Heart right ventricle (tissue), 16 donors: ENCODE measurements at regions not wholly inside any gene's neighbourhood (a gene's known extent, or its start where the extent isn't known, plus 50 kb on each side); places are given as distances from the start of the nearest gene placed in this dataset.

ENCODE experiments used
- ATAC-seq, 8 donors: fragments of 200-7000 bp; cut with Tn5 transposase; one replicate each; pipeline ENCODE4 v1.9.1; 2020; ENCODE audit warnings: mild to moderate bottlenecking in 8 of 8, moderate library complexity in 8 of 8, moderate number of reproducible peaks in 1 of 8
- DNase-seq, 2 donors: peaks; one replicate each; pipeline ENCODE4 v3.0.0-alpha.2; 2020
- H3K27ac ChIP-seq, 10 donors: fragments of 200-600 bp; sonication (generic) in 2 of 10; one replicate each; pipeline versions ENCODE4 v1.5.0 to v1.8.0; 2020 to 2022; ENCODE audit warnings: mild to moderate bottlenecking in 3 of 10
- H3K27me3 ChIP-seq, 7 donors: fragments of 200-600 bp; one replicate each; pipeline ENCODE4 v1.8.0; 2021 to 2022; ENCODE audit warnings: mild to moderate bottlenecking in 2 of 7
- H3K36me3 ChIP-seq, 9 donors: fragments of 200-600 bp; sonication (generic) in 1 of 9; one replicate each; pipeline versions ENCODE4 v1.5.0 to v1.8.0; 2020 to 2022; ENCODE audit warnings: mild to moderate bottlenecking in 2 of 9
- H3K4me1 ChIP-seq, 9 donors: fragments of 200-600 bp; sonication (generic) in 1 of 9; one replicate each; pipeline versions ENCODE4 v1.5.0 to v1.8.0; 2020 to 2022; ENCODE audit warnings: mild to moderate bottlenecking in 4 of 9
- H3K4me3 ChIP-seq, 10 donors: fragments of 200-600 bp; sonication (generic) in 2 of 10; one replicate each; pipeline versions ENCODE4 v1.5.0 to v1.8.0; 2020 to 2022; ENCODE audit warnings: mild to moderate bottlenecking in 7 of 10, moderate library complexity in 2 of 10
- H3K9me3 ChIP-seq, 11 donors: fragments of 200-600 bp in 10 of 11; sonication (generic) in 2 of 11; one replicate each; pipeline versions ENCODE4 v1.5.0 to v1.8.0; 2013 to 2022; ENCODE audit warnings: mild to moderate bottlenecking in 2 of 11, control low read depth in 1 of 11, moderate library complexity in 1 of 11
- WGBS, 2 donors: extraction: QIAGEN DNeasy Blood & Tissue Kit; methylation state at CpG; one replicate each; pipeline ENCODE4 v1.1.7; 2013; ENCODE audit warnings: inconsistent platforms in 1 of 2; 5-methylcytosine and 5-hydroxymethylcytosine counted together
- intact Hi-C, 10 donors: fragments of 100-400 bp; cut with DNase I; formaldehyde crosslinking; loops; one replicate each; pipeline versions ENCODE4 v1.11.1 to v1.14.2; 2022
- TF ChIP-seq, protein P1 (sequence below), 9 donors: fragments of 200-600 bp; sonication (generic) in 2 of 9; IDR thresholded peaks; one replicate each; pipeline versions ENCODE4 v1.5.0 to v1.8.0; 2021 to 2022; ENCODE audit warnings: antibody characterized with exemption in 9 of 9, mild to moderate bottlenecking in 5 of 9, moderate library complexity in 1 of 9
- donor health status: Arrhythmogenic right ventricular cardiomyopathy.
- donor health status: ischemic (EF 13 %, LVEDD 7.1; RV severe dilation, severe dysfunction).
- donor health status: healthy with polysubstance abuse.
- donor health status: DM: no; HTN: yes; CAD: no.
- donor health status: DM: no; HTN: no; CAD: no.
- donor health status: ischemic (EF 25% LVEDD 6.9; RV normal size, moderate dysfunction).
- donor health status: ischemic (EF 25% LVEDD 5.7; RV mildly dilated, moderate dysfunction).
- donor health status: healthy.
- donor health status: DM: yes; HTN: yes; CAD: no.
- donor health status: Ischemic cardiomyopathy.
- donor health status: ischemic (EF 35%, LVEDD 5.7; RV mildly dilated, moderate dysfunction).
- donor health status: nonischemic (EF 11% LVEDD 7.7; RV severe dilation, severe dysfunction).
- donor health status: DM: yes; HTN: yes; CAD: no.
- donor health status: PGD.
- donor health status: ischemic (EF 29% LVEDD 5.4; RV normal size, mild dysfunction).
- donor health status: nonischemic (EF 23%, LVEDD 6.1; RV moderate dilation, normal function).

DNA sequence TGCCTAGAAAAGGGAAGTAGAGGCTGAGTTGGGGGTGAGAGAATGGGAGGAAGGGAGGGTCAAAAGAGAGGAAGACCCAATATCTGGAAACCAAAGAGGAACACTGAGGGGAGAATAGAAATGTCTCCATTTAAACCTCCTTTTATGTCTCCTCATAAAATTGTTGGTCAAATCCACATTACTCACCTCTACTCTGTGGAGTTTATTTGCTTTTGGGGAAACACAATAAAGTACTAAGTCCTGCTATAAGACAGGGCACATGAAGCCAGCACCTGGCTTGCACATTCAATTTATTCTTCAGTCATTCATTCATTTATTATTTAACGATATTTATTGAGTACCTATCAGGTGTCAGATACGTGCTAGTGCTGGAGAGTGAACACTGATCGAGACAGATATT lies 60.3 kb upstream of the NFE2L2 start:
- TF ChIP-seq, protein P1, sequence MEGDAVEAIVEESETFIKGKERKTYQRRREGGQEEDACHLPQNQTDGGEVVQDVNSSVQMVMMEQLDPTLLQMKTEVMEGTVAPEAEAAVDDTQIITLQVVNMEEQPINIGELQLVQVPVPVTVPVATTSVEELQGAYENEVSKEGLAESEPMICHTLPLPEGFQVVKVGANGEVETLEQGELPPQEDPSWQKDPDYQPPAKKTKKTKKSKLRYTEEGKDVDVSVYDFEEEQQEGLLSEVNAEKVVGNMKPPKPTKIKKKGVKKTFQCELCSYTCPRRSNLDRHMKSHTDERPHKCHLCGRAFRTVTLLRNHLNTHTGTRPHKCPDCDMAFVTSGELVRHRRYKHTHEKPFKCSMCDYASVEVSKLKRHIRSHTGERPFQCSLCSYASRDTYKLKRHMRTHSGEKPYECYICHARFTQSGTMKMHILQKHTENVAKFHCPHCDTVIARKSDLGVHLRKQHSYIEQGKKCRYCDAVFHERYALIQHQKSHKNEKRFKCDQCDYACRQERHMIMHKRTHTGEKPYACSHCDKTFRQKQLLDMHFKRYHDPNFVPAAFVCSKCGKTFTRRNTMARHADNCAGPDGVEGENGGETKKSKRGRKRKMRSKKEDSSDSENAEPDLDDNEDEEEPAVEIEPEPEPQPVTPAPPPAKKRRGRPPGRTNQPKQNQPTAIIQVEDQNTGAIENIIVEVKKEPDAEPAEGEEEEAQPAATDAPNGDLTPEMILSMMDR (IDR thresholded peaks at IDR 0.05) = no peak
- H3K9me3 ChIP-seq = no peaks in the 10 kb centered on the region
- WGBS, 2 donors = 95 to 97% methylated on average over 3 of the region's 3 CpGs
- H3K4me3 ChIP-seq = no peak overlapping the region
- peaks cover 0 to 33% (median 5%) of the 10 kb centered on the region in 9 donors for H3K36me3 ChIP-seq
- intact Hi-C loops = loop anchor here in 2 of 10 donors (5.0 kb wide), 2 partner anchors 57 to 157 kb away; no protein-coding TSS in a partner anchor
- ATAC-seq = no peak
- H3K4me1 ChIP-seq = peaks cover 0 to 13% (median 0%) of the 10 kb centered on the region in 9 donors
- DNase-seq = no peak
- no peaks in the 10 kb centered on the region for H3K27me3 ChIP-seq
- H3K27ac ChIP-seq = no peak overlapping the region

DNA sequence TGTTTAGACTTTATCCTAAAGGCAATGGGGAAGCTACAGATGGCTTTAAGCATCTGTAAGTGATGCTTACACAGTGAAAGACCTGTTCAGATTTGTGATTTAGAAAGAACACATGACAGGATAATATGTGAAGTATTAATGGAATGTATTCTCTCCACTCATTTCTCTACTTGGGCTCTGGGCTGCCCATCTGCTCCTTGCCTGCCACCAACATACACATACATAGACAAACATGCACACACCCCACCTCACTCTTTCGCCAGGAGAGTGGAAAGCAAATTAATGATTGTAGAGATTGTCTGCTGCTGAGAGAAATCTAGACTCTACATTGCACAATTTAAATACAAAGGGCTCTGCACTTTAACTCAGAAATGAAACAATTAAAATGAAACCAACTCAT lies 61.0 kb upstream of the NFE2L2 start:
- TF ChIP-seq, protein P1 (IDR thresholded peaks at IDR 0.05) = no peak
- WGBS, 2 donors = 88 to 93% methylated on average over 1 of the region's 1 CpG
- Histone ChIP-seq H3K9me3 (no peaks in the 10 kb centered on the region), H3K27me3 (no peaks in the 10 kb centered on the region), H3K4me3 (no peak overlapping the region), H3K27ac (no peak overlapping the region), H3K4me1 (peaks cover 0 to 13% (median 0%) of the 10 kb centered on the region in 9 donors), H3K36me3 (peaks cover 0 to 29% (median 5%) of the 10 kb centered on the region in 9 donors)
- DNase-seq = no peak
- intact Hi-C loops = loop anchor here in 2 of 10 donors (5.0 kb wide), 2 partner anchors 58 to 158 kb away; no protein-coding TSS in a partner anchor
- ATAC-seq = no peak

DNA sequence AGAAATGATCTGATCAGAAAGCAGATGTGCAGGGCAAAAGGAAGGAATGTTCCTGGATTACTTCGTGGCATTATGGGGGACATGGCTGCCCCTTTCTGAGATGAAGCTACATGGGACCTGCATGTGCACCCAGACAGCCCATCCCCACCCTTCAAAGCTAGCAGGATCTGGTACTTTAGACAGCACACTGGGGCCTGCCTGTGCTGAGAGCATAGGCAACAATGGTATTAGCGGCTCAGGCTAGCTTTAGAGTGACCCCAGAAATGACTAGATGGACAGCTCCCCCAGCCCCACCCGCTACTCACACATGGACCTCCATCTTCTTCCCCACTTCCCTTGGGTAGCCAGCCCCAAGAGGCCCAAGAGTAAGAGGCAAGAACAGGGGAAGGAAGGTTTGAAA lies 61.5 kb upstream of the NFE2L2 start:
- intact Hi-C loops = loop anchor here in 3 of 10 donors (2.0 to 5.0 kb wide), 3 partner anchors 59 to 163 kb away; no protein-coding TSS in a partner anchor
- 91 to 96% methylated on average over 3 of the region's 3 CpGs for WGBS, 2 donors
- no peak for ATAC-seq

DNA sequence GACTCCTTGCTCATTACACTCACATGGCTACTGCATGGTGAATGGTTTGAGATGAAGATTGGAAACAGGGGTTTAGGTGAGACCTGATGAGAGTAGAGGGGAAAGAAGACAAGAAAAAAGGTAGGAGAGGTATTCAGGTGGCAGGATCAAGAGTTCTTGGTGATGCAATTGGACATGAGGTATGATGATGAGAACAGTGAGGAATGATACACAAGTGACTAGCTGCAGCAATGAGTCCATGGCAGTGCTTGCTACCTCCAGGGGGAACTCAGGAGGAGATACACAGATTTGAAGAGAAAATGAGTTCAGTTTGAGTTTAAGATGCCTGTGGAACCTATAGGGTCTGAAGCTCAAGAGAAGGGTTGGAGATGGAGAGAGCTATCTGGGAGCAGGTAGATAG lies 62.1 kb upstream of the NFE2L2 start:
- H3K27ac ChIP-seq = no peak overlapping the region
- intact Hi-C loops = loop anchor here in 3 of 10 donors (2.0 to 5.0 kb wide), 3 partner anchors 59 to 164 kb away; no protein-coding TSS in a partner anchor
- H3K36me3 ChIP-seq = peaks cover 0 to 20% (median 5%) of the 10 kb centered on the region in 9 donors
- TF ChIP-seq, protein P1 (IDR thresholded peaks at IDR 0.05) = no peak
- H3K4me1 ChIP-seq = peaks cover 0 to 13% (median 0%) of the 10 kb centered on the region in 9 donors
- H3K27me3 ChIP-seq = no peaks in the 10 kb centered on the region
- H3K4me3 ChIP-seq = no peak overlapping the region
- ATAC-seq (no peak), DNase-seq (no peak)
- H3K9me3 ChIP-seq = no peaks in the 10 kb centered on the region

More for the DNA sequence above, 61.5 kb upstream of the NFE2L2 start:
- DNase-seq = no peak
- Histone ChIP-seq H3K36me3 (peaks cover 0 to 26% (median 5%) of the 10 kb centered on the region in 9 donors), H3K9me3 (no peaks in the 10 kb centered on the region), H3K4me1 (peaks cover 0 to 13% (median 0%) of the 10 kb centered on the region in 9 donors), H3K27ac (no peak overlapping the region), H3K4me3 (no peak overlapping the region), H3K27me3 (no peaks in the 10 kb centered on the region)
- TF ChIP-seq, protein P1 (IDR thresholded peaks at IDR 0.05) = no peak
